Stimulated activated CD8-positive, alpha-beta memory T cell treated with anti-CD3 and anti-CD28 coated beads, Interleukin-15, amount 100 ng/mL, for 24 hours (primary cell): ENCODE measurements at regions not wholly inside any gene's neighbourhood (a gene's known extent, or its start where the extent isn't known, plus 50 kb on each side); places are given as distances from the start of the nearest gene placed in this dataset.

Source experiments
- DNase-seq: peaks from one replicate; pipeline ENCODE4 v3.0.0-alpha.2; 2020; ENCODE audit warnings: low read depth

DNA sequence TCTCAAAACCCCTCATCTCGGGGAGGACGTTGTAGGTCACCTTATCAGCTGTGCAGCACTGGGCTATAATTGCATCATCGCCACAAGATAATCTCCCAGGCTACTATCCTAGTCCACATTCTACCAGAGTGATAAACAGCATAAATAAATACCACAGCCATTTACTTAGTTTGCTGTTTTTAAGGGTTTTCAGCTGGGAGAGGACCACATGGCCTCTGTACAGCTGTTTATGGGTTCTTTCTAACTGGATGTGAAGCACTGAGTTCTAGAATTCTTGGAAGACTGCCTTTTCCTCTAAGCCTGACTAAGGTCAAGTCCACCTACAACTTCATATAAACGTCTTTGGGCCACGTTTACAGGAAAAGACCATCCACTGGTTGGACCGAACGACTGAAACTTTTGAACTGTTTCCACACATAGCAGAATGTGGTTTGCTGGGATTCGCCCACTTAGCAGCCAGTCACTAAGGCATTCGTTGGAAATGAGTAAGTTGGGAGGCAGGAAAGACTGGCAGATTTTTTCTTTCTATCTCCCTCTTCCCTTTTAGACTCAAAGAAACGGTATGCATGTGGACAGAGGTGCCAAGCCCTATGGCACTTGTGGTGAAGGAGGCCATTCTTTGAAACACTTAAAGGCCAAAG lies 752.5 kb upstream of the SGCG start:
- DNase-seq: no peak

- DNase-seq: no peak
Observed at GRCh38 chr13:22432690-22433089, 748.1 kb upstream of the SGCG start.

DNA sequence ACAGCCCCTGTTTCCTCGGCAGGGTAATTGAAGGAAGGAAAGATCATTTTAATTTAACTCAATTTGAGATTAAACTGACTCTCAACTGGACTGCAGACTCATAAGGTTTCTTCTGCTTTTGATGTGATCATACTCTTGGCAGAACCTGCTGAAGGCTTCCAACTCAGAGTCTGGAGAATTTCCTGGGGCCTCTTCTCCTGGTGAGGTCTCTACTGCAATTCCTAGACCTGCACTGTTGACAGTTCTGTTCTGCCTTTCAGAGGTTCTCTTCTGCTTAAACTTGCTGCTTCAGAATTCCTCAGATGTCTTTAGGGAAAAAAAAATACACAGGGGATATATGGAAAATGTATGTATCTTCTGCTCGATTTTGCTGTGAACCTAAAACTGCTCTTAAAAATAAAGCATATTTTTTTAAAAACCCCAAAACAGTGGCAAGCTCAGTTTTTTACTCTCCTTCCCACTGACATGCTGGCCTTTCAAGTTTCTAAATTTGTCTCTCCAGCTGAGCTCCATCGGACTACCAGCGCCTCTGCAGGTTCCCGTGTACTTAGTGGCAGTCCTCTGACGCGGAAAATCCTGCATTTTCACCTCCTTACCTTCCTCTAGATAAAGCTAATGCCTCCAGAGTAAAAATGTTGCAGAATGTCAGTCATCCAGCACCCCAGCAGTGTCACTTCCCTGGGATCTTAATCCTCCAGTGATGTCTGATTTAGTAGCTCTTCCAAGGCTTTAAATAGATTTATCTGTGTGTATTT lies 733.5 kb upstream of the SGCG start:
- no peak for DNase-seq

GRCh38 chr13:22449251-22449650 lies 731.5 kb upstream of the SGCG start:
- no peak for DNase-seq

DNA sequence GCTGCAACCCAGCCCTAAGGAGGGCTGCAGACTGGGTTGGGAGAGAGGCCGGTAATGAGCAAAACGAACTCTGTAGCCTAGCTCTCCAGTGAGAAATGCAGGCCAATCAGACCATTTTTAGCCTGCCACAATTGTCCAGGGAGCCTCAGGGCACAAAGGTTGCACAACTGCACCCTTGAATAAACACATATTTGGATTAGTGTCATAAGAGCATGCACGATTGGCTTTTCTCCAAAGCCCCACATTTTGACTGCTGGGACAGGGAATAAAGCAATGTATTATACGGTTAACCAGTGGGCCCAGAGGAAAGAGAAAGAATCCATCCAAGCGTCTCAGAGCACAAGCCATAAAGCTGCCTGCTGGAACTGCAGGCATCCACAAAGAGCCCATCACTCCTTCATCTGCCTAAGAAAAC lies 729.4 kb upstream of the SGCG start:
- DNase-seq: no peak

DNA sequence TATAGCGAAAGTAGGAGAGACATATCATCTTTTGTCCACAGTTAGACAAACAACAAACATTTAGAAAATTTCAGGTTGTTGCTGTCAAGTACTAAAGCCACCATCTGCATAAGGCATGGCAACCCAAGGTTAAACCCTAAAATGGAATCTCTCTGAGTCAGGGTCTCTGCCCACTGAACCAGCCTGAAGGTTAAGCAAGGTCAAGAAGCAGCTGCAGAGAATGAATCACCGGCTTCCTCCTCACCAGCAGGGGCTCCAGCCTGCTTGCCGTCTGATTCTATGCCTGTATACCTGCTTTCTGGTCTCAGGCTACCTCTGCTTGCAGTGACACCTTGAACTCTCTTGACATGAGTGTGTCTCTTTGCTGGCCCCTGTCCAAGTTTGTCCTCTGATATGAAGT lies 726.2 kb upstream of the SGCG start:
- DNase-seq: no peak

GRCh38 chr13:22455036-22455435 lies 725.7 kb upstream of the SGCG start:
- no peak for DNase-seq

DNA sequence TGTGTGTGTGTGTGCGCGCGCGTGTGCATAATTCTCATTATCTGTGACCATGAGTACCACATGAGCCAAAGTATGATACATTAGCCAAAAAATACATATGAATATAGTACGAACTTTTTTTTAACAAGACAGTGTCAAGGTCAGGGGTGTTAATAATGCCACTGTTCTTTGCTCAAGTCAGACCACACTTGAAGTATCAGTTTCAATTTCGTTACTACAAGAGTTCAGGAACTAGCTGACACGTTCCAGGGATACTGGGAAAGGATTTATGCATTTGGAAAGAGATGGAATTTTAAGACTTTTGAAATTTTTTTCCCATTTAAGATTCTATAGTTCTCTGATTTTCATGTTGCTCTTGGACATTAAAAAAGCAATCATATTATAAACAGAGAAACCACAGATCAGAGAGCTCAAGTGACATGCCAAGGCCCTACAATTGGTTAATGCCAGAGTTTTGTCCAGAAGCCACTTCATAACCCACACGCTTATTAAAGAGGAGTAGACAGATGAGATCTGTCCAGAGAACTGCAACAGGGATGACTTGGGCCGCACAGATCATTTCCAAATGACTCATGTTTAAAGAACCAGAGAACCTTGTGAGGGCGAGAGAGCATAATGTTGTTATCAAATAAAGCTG lies 718.8 kb upstream of the SGCG start:
- no peak for DNase-seq

DNA sequence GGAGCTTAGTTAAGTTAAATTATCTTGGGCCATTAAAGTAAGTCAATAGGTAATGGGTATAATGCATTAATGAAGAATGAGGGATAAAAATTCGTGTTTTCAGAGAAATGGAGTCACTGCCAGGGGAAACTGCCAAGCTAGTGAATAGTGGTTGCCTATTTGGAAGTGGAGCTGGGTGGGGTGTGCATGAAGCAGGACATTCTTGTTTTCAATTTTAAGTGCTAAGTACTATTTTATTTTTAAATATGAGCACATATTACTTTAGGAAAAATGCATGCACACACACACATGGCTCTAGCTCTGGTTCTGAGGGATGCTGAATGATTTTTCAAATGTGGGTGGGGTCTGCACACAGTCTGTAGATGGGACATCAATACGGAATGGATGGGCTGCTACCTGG lies 717.7 kb upstream of the SGCG start:
- no peak for DNase-seq

DNA sequence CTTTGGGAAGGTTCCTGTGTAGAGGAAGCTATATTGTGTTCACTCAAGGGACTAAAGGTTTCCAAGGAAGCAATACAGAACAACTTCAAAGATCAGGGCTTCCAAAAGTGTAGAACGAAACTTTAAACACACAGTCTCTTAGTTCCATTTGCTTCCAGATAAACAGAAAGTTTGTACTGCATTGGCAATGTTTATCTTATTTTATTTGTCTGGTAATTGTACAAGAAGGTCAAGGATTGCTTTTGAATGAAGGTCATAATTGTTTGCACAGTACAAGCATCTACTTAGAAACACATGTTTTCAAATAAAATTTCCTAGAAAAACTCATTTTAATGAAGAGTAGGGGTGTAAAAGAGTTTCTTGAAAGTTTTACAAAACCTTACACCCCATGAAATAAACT lies 712.7 kb upstream of the SGCG start:
- no peak for DNase-seq

GRCh38 chr13:22468824-22469223 lies 712.0 kb upstream of the SGCG start:
- DNase-seq: no peak

- no peak for DNase-seq
Observed at GRCh38 chr13:22469452-22469851, 711.3 kb upstream of the SGCG start.

GRCh38 chr13:22470075-22470474 lies 710.7 kb upstream of the SGCG start:
- DNase-seq: no peak

- no peak for DNase-seq
Observed at GRCh38 chr13:22482496-22483000, 698.2 kb upstream of the SGCG start.

DNA sequence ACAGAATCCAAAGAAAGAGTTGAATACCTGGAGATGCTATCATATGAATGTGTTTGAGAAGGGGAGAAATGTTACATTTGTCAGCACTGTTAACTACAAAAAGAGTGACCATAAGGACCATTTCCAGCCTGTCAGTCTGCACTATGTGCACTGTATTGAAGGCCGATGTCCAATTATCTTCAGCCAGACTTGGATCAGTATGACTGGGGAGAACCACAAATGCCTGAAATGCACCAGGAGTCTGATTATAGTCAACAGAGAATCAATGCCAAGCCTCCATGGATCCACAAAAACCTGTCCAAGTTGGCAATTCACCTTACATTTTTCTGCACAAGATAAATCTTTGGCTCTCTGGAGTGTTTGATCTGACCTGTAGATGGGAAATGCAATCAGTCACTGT lies 697.5 kb upstream of the SGCG start:
- no peak for DNase-seq

GRCh38 chr13:22486490-22486889 lies 694.3 kb upstream of the SGCG start:
- no peak for DNase-seq

GRCh38 chr13:22487932-22488331 lies 692.8 kb upstream of the SGCG start:
- no peak for DNase-seq

GRCh38 chr13:22489771-22490170 lies 691.0 kb upstream of the SGCG start:
- no peak for DNase-seq

DNA sequence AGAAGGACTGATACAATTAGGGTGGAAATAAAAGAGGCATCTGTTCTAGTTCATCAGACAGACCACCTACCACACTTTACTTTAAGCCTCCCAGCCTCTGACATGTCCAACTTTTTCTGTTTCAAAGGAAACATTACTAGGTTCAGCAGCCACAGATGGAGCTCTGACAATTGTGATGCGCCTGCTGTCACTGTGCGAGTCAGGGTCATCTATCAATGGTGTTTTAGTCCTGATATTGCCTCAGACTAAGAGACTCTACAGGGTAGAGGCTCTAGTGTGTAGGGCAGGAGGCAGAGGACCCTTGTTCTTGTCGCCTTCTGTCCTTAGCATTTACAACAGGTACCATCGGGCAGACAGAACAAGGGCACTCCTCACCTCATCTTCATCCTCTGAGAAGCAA lies 685.0 kb upstream of the SGCG start:
- no peak for DNase-seq

- no peak for DNase-seq
Observed at GRCh38 chr13:22496803-22497508, 683.8 kb upstream of the SGCG start.

DNA sequence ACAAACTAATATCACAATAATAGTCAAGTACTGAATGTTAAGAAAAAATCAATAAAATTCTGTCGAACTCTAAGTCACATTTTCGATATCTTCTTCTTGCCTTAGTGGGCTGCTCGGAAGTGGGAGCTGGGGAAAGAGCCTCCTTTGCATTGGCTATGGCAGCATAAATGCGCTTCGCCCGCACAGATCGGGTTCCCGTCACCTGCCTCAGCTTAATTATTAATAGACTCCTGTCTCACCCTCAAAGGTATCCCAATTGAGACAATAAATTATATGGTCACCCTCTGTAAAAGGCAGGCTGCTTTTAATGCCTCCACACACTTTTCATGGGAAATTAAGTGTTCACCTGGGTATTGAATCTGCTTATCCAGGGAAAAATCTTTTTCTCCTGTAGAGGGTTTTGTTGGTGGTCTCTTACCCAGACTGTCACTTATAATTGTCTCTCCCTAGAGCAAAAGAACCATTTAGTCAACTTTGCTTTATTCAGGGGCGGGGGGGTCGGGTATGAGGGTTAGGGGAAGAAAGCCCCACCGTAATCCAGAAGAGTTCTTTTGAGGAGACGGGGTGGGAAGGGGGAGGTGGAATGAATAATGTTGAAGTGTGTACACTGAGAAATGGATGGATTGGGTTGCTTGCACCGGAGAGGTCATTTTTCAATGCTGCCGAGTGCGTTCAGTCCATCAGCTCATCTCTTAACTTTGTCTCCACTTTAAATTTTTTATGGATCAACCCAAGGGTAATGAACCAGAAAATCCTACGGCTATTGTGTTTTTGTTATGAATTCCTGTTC lies 682.6 kb upstream of the SGCG start:
- DNase-seq: no peak

DNA sequence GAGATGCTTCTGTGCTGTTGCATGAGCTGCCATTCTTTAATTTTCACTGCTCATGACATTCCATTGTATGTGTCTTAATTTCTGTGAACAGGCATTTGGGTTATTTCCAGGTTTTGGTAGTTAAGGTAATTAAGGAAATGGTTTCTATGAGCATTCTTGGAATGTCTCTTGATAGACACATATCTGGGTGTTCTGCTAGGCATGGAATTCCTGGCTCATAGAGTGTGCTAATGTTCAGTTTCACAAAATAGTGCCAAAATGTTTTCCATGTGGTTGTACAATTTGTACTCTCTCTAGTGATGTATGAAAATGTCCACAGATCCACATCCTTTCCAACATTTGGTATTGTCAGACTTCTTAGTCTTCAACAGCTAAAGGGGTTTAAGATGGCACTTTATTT lies 680.9 kb upstream of the SGCG start:
- no peak for DNase-seq
